OCI-LY7 (cell line): ENCODE measurements at regions not wholly inside any gene's neighbourhood (a gene's known extent, or its start where the extent isn't known, plus 50 kb on each side); places are given as distances from the start of the nearest gene placed in this dataset.
"Not testable (repeated sequence)": the region's sequence is repeated elsewhere in the genome, so short reads cannot be mapped to it uniquely, and the experiment has no call there.

Experiments
- BruUV-seq: library from RNA; stranded (reverse); fragments of 400-500 nt; replicated peaks from 2 replicates; lab custom pipeline; 2021; lab: Mats Ljungman, UMichigan
- CTCF ChIA-PET: fragments of 300-600 bp; sonication (Branson Sonifier 250); formaldehyde crosslinking; loops from one replicate; lab custom pipeline; 2022; ENCODE audit warnings: antibody characterized with exemption; ENCODE audit not compliant: unreplicated experiment; lab: Charles Lee
- POLR2A ChIA-PET: fragments of 300-600 bp; sonication (Branson Sonifier 250); formaldehyde crosslinking; loops from one replicate; lab custom pipeline; 2022; ENCODE audit warnings: antibody characterized with exemption; lab: Charles Lee
- DNase-seq: peaks from one replicate; pipeline ENCODE4 v3.0.0-alpha.2; 2015; ENCODE audit warnings: low spot score
- H2AFZ ChIP-seq: fragments of 200-600 bp; sonication (generic), shearing (Covaris generic); 2 replicates; pipeline ENCODE4 v1.6.1; 2014; ENCODE audit warnings: mild to moderate bottlenecking, antibody characterized with exemption, low read length, moderate library complexity
- H3K27ac ChIP-seq: fragments of 200-600 bp; sonication (generic); 2 replicates; pipeline ENCODE4 v1.5.1; 2014; ENCODE audit warnings: mixed run types, low read depth, mild to moderate bottlenecking, moderate library complexity, low read length, inconsistent platforms; ENCODE audit not compliant: poor library complexity, severe bottlenecking
- H3K36me3 ChIP-seq: fragments of 200-600 bp; sonication (generic); 2 replicates; pipeline ENCODE4 v1.6.1; 2014; ENCODE audit warnings: mild to moderate bottlenecking, antibody characterized with exemption, low read length, moderate library complexity, mixed read lengths; ENCODE audit not compliant: insufficient read depth
- H3K4me1 ChIP-seq: fragments of 200-600 bp; sonication (generic); 2 replicates; pipeline ENCODE4 v1.5.1; 2014; ENCODE audit warnings: mild to moderate bottlenecking, low read length; ENCODE audit not compliant: insufficient read depth, poor library complexity, severe bottlenecking
- H3K4me2 ChIP-seq: fragments of 200-600 bp; sonication (generic); 2 replicates; pipeline ENCODE4 v1.6.1; 2014; ENCODE audit warnings: mild to moderate bottlenecking, low read length
- H3K4me3 ChIP-seq: fragments of 200-600 bp; sonication (generic); 2 replicates; pipeline ENCODE4 v1.5.1; 2014; ENCODE audit warnings: mild to moderate bottlenecking, low read depth, low read length; ENCODE audit not compliant: poor library complexity, severe bottlenecking
- H3K79me2 ChIP-seq: fragments of 200-600 bp; sonication (generic); 2 replicates; pipeline ENCODE4 v1.6.1; 2016; ENCODE audit warnings: low read depth, mild to moderate bottlenecking, low read length, moderate library complexity, mixed read lengths; ENCODE audit not compliant: insufficient read depth
- H3K9me2 ChIP-seq: fragments of 200-600 bp; sonication (generic); 2 replicates; pipeline ENCODE4 v1.6.1; 2016; ENCODE audit warnings: mild to moderate bottlenecking, low read length, mixed read lengths; ENCODE audit not compliant: insufficient read depth
- H3K9me3 ChIP-seq: fragments of 200-600 bp; sonication (generic); 2 replicates; pipeline ENCODE4 v1.6.1; 2014; ENCODE audit warnings: mild to moderate bottlenecking, mixed run types, low read length, mixed read lengths
- H4K20me1 ChIP-seq: fragments of 200-600 bp; sonication (generic); 2 replicates; pipeline ENCODE4 v1.6.1; 2014; ENCODE audit warnings: mild to moderate bottlenecking, antibody characterized with exemption, low read length, moderate library complexity, mixed read lengths; ENCODE audit not compliant: insufficient read depth
- EZH2phosphoT487 ChIP-seq: fragments of 200-600 bp; sonication (generic); IDR thresholded peaks from 2 replicates; pipeline ENCODE4 v1.6.1; 2018; ENCODE audit warnings: low read depth, borderline replicate concordance, mild to moderate bottlenecking, mixed run types, antibody characterized with exemption, low read length, moderate library complexity, mixed read lengths
- intact Hi-C: fragments of 100-400 bp; cut with micrococcal nuclease; formaldehyde crosslinking; loops from one replicate; pipeline ENCODE4 v1.10.0; 2022; ENCODE audit not compliant: unreplicated experiment
- TF ChIP-seq, protein P1 (sequence below): fragments of 200-600 bp; sonication (generic); conservative IDR thresholded peaks from 2 replicates; pipeline ENCODE4 v1.5.1; 2014; ENCODE audit warnings: mild to moderate bottlenecking, antibody characterized with exemption, low read length, moderate library complexity, mixed read lengths

DNA sequence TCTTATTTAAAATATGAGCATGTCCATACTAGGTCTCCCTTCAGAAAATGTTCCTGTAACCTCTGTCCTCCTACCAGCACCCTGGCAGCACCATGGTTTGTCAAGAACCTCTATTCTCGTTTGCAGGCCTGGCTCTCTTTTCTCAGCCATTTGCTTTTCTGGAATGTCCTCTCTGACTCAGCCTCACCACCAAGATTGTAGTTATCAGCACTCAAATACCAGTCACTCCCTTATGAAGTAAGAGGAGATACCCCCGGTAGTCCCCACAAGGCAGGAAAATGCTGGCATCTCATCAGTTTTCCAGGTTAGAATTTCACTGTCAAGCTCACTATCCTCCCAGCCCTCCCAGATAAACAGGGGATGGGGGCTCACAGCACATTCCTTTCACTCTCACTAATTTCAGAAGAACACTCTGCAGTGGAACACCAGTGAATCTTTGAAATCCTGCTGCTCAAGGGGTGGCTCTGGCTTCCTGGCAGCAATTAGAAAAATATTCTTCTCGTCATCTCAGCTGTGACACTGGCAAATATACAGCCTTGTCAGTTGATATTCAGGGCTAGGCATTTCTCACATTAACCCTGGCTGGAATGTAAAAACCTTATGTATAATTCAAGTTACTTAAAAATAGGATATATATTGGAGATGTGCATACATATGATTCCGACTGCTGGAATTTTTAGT is 129.2 kb downstream of the TBX18 start:
- no peak overlapping the region for H3K4me2 ChIP-seq
- no peak for TF ChIP-seq EZH2phosphoT487
- TF ChIP-seq, protein P1, sequence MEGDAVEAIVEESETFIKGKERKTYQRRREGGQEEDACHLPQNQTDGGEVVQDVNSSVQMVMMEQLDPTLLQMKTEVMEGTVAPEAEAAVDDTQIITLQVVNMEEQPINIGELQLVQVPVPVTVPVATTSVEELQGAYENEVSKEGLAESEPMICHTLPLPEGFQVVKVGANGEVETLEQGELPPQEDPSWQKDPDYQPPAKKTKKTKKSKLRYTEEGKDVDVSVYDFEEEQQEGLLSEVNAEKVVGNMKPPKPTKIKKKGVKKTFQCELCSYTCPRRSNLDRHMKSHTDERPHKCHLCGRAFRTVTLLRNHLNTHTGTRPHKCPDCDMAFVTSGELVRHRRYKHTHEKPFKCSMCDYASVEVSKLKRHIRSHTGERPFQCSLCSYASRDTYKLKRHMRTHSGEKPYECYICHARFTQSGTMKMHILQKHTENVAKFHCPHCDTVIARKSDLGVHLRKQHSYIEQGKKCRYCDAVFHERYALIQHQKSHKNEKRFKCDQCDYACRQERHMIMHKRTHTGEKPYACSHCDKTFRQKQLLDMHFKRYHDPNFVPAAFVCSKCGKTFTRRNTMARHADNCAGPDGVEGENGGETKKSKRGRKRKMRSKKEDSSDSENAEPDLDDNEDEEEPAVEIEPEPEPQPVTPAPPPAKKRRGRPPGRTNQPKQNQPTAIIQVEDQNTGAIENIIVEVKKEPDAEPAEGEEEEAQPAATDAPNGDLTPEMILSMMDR, result no peak
- H3K4me3 ChIP-seq, result no peak overlapping the region
- no peak overlapping the region for H3K27ac ChIP-seq
- CTCF ChIA-PET, result no interaction called here
- POLR2A ChIA-PET, result no interaction called here
- no peaks in the 10 kb centered on the region for H3K9me3 ChIP-seq
- DNase-seq, result no peak
- H4K20me1 ChIP-seq, result no peaks in the 10 kb centered on the region
- H2AFZ ChIP-seq, result no peak overlapping the region
- H3K4me1 ChIP-seq, result no peaks in the 10 kb centered on the region
- no TSS peak for BruUV-seq
- intact Hi-C loops, result no loop called here
- H3K9me2 ChIP-seq, result no peaks in the 10 kb centered on the region
- no peaks in the 10 kb centered on the region for H3K36me3 ChIP-seq
- no peaks in the 10 kb centered on the region for H3K79me2 ChIP-seq

DNA sequence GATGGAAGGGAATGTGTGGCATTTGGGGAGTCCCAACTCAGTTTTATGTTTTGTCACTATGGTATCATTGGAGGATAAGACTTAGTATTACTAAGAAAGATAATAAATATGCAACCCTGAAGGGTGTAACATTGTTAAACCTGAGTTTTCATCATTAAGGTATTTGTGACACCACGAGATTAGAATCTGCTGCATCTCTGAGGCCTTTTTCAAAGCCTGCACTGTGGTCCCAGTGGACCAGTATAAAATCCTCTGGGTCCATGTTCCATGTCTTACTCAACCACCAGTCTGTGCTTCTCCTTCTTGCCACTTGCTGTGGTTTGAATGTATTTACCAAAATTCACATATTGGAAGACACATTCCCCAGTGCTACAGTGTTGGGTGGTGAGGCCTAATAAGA is 130.6 kb downstream of the TBX18 start:
- BruUV-seq, result no TSS peak
- no peaks in the 10 kb centered on the region for H3K9me2 ChIP-seq
- H4K20me1 ChIP-seq, result no peaks in the 10 kb centered on the region
- no peak overlapping the region for H2AFZ ChIP-seq
- H3K9me3 ChIP-seq, result no peaks in the 10 kb centered on the region
- no peak for DNase-seq
- H3K79me2 ChIP-seq, result no peaks in the 10 kb centered on the region
- no peaks in the 10 kb centered on the region for H3K36me3 ChIP-seq
- ChIA-PET POLR2A (no interaction called here), CTCF (no interaction called here)
- H3K4me1 ChIP-seq, result no peaks in the 10 kb centered on the region
- H3K4me3 ChIP-seq, result no peak overlapping the region
- TF ChIP-seq, protein P1, result no peak
- TF ChIP-seq EZH2phosphoT487, result no peak
- no peak overlapping the region for H3K27ac ChIP-seq
- no peak overlapping the region for H3K4me2 ChIP-seq
- intact Hi-C loops, result no loop called here

DNA sequence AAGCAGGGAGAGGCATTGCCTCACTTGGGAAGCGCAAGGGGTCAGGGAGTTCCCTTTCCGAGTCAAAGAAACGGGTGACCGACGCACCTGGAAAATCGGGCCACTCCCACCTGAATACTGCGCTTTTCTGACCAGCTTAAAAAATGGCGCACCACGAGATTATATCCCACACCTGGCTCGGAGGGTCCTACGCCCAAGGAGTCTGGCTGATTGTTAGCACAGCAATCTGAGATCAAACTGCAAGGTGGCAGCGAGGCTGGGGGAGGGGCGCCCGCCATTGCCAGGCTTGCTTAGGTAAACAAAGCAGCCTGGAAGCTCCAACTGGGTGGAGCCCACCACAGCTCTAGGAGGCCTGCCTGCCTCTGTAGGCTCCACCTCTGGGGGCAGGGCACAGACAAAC is 137.9 kb downstream of the TBX18 start:
- H3K27ac ChIP-seq, intact Hi-C loops, DNase-seq, H3K4me2 ChIP-seq, H3K36me3 ChIP-seq, POLR2A ChIA-PET, H2AFZ ChIP-seq, H3K4me1 ChIP-seq, CTCF ChIA-PET, H4K20me1 ChIP-seq, BruUV-seq, H3K9me3 ChIP-seq, H3K79me2 ChIP-seq, H3K9me2 ChIP-seq, H3K4me3 ChIP-seq: not testable (repeated sequence)
